HFF-Myc (cell line): ENCODE measurements at regions not wholly inside any gene's neighbourhood (a gene's known extent, or its start where the extent isn't known, plus 50 kb on each side); places are given as distances from the start of the nearest gene placed in this dataset.

Source experiments
- DNase-seq: peaks from one replicate; pipeline ENCODE4 v3.0.0-alpha.2; 2011; ENCODE audit warnings: low read depth; ENCODE audit errors: extremely low read depth
- H3K4me3 ChIP-seq: replicated peaks from 2 replicates; pipeline ENCODE4 v1.5.1; 2011; ENCODE audit warnings: low read depth, mild to moderate bottlenecking, control low read depth, low read length
- TF ChIP-seq, protein P1 (sequence below): IDR thresholded peaks from 2 replicates; pipeline ENCODE4 v1.5.1; 2012; ENCODE audit warnings: mild to moderate bottlenecking, low read depth, low read length, control low read depth; ENCODE audit errors: missing control alignments

DNA sequence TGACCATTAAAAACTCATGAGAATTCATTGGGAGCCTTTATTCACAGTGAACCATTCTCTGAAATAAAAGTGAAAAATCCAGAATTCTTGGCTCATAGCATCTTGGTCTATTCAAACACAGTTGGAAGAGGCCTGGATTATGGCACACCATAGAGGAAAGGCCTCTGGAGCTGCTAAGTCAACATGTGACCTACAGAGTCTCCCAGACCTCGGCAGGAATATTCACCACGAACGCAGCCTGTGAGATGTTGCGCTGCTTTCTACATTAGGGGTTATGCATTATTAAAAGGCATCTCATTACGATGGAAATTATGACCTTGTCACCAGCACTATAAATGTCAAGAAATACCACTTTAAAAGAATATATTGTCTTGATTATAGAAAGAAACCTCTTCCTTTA is 132.6 kb downstream of the EFNB2 start:
- no peak for DNase-seq
- H3K4me3 ChIP-seq = no peak overlapping the region
- TF ChIP-seq, protein P1, sequence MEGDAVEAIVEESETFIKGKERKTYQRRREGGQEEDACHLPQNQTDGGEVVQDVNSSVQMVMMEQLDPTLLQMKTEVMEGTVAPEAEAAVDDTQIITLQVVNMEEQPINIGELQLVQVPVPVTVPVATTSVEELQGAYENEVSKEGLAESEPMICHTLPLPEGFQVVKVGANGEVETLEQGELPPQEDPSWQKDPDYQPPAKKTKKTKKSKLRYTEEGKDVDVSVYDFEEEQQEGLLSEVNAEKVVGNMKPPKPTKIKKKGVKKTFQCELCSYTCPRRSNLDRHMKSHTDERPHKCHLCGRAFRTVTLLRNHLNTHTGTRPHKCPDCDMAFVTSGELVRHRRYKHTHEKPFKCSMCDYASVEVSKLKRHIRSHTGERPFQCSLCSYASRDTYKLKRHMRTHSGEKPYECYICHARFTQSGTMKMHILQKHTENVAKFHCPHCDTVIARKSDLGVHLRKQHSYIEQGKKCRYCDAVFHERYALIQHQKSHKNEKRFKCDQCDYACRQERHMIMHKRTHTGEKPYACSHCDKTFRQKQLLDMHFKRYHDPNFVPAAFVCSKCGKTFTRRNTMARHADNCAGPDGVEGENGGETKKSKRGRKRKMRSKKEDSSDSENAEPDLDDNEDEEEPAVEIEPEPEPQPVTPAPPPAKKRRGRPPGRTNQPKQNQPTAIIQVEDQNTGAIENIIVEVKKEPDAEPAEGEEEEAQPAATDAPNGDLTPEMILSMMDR = no peak

GRCh38 chr13:106401081-106401480 is 134.4 kb downstream of the EFNB2 start:
- no peak overlapping the region for H3K4me3 ChIP-seq
- TF ChIP-seq, protein P1 = no peak
- no peak for DNase-seq

GRCh38 chr13:106400289-106400688 is 135.2 kb downstream of the EFNB2 start:
- TF ChIP-seq, protein P1 = no peak
- no peak for DNase-seq
- no peak overlapping the region for H3K4me3 ChIP-seq

DNA sequence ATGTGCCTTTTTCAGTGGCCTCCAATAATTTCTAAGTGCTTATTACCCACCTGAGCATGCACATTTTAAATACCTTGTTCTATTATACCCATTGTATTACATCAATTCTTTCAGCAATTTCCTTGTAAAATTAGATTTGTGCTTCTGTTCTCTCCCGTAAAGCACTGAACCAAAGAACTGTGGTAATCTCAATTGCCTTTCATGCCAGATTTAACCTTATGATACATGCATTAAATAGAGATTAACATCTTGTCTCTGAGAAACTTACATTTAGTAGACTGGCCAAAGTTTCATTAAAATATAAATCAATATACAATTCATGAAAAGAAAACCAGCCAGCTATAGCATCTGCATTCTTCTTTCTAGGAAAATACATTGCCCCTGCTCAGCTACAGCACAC is 137.2 kb downstream of the EFNB2 start:
- no peak for DNase-seq
- no peak overlapping the region for H3K4me3 ChIP-seq
- TF ChIP-seq, protein P1 = no peak

GRCh38 chr13:106393776-106394175 is 141.7 kb downstream of the EFNB2 start:
- no peak overlapping the region for H3K4me3 ChIP-seq
- DNase-seq = no peak
- TF ChIP-seq, protein P1 = no peak

DNA sequence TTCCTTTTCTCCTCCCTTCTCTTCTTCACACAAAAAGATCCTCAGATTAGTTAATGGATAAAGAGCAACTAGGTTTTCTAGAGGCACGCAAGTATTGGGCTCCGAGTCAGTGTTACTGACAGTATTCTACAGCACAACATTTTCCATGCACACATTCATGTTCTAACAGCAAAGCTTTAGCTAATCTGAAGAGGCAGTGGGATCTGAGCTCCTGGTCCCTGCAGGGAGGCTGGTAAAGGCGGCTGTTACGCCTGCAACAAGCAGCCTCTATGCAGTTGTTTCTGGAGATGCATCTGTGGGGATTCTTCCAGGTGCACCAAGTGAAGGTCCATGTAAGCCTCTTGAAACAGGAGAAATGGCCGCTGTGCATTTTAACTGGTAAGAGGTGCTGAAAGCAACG is 143.8 kb downstream of the EFNB2 start:
- DNase-seq = no peak
- TF ChIP-seq, protein P1 = no peak
- no peak overlapping the region for H3K4me3 ChIP-seq

- no peak overlapping the region for H3K4me3 ChIP-seq
- no peak for DNase-seq
- TF ChIP-seq, protein P1 = no peak
Observed at GRCh38 chr13:106391271-106391670, 144.2 kb downstream of the EFNB2 start.
